SK-N-SH (cell line): ENCODE measurements at regions not wholly inside any gene's neighbourhood (a gene's known extent, or its start where the extent isn't known, plus 50 kb on each side); places are given as distances from the start of the nearest gene placed in this dataset.

ENCODE experiments used
- CTCF ChIP-seq: fragments of 200-600 bp; sonication (generic); IDR thresholded peaks from 2 replicates; pipeline ENCODE4 v1.6.1; 2017; ENCODE audit warnings: antibody characterized with exemption, mild to moderate bottlenecking, moderate library complexity
- EP300 ChIP-seq, 2 experiments: IDR thresholded peaks; 2 replicates each; pipeline versions ENCODE4 v1.4.0 to v1.6.1; 2012; ENCODE audit warnings: borderline replicate concordance in 1 of 2, low read depth in 1 of 2, low read length in 1 of 2
- EZH2phosphoT487 ChIP-seq: fragments of 200-600 bp; sonication (generic); IDR thresholded peaks from 2 replicates; pipeline ENCODE4 v1.6.1; 2017; ENCODE audit warnings: low read depth, mixed run types, mild to moderate bottlenecking, antibody characterized with exemption, moderate library complexity, borderline replicate concordance
- GABPA ChIP-seq: IDR thresholded peaks from 2 replicates; pipeline ENCODE4 v1.4.0; 2012; ENCODE audit warnings: low read depth, mild to moderate bottlenecking
- PBX3 ChIP-seq: IDR thresholded peaks from 2 replicates; pipeline ENCODE4; 2012
- POLR2AphosphoS5 ChIP-seq: IDR thresholded peaks from 2 replicates; pipeline ENCODE4 v1.6.1; 2012; ENCODE audit warnings: low read depth, low read length
- RAD21 ChIP-seq: IDR thresholded peaks from 2 replicates; pipeline ENCODE4 v1.6.1; 2012; ENCODE audit warnings: mild to moderate bottlenecking, low read length
- RXRA ChIP-seq: IDR thresholded peaks from 2 replicates; pipeline ENCODE4 v1.4.0; 2012; ENCODE audit warnings: low read depth, mild to moderate bottlenecking, borderline replicate concordance
- SIN3A ChIP-seq: IDR thresholded peaks from 2 replicates; pipeline ENCODE4 v1.6.1; 2012; ENCODE audit warnings: low read depth, mild to moderate bottlenecking, low read length, moderate library complexity, borderline replicate concordance
- SMC3 ChIP-seq: IDR thresholded peaks from 2 replicates; pipeline ENCODE4 v1.6.1; 2012; ENCODE audit warnings: low read depth, low read length, improper control_type of control experiment
- TEAD4 ChIP-seq: IDR thresholded peaks from 2 replicates; pipeline ENCODE4 v1.4.0; 2012; ENCODE audit warnings: mild to moderate bottlenecking, borderline replicate concordance; ENCODE audit not compliant: insufficient read depth
- USF2 ChIP-seq: fragments of 150-350 bp; IDR thresholded peaks from 2 replicates; pipeline ENCODE4 v1.6.1; 2017; ENCODE audit warnings: antibody characterized with exemption, low read length, low read depth, borderline replicate concordance

DNA sequence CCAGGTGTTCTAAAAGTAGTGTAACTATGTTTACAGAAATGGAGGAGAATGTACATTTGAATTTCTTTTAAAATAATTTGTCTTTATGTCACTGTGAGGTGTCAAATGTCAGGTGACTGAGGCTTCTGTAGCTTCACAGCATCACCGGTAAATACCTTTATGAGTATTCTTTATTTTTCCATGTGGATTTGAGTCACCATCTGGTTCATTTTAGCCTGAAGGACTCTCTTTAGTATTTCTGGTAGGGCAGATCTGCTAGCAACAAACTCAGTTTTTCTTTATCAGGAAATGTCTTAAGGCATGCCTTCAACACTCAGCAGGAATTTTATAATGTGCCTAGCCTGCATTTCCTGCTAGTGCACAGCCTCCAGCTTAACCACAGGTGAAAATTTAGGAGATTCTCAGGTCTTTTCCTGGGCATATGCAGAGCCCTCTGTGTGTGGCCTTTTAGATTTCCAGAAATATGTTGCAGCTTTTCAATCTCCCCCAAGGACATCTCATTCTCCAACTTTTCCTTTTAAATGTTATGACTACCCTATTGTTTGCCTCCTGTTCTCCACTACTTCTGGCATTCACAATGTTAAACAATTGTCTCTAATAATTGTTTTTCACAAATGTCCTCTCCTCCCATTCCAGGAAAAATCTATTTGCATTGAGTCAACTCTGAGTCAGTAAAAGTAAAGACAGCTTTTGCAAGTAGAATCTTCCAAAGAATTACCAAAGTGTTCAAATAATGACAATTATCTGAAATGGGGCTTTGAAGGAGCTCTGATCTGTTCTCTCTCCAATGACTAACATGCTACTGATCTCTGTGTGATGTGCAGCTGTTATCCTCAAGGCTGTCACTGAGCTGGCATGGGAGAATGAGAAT, 239.4 kb upstream of the CPHXL start:
- TF ChIP-seq GABPA (no peak), EZH2phosphoT487 (no peak), CTCF (no peak), POLR2AphosphoS5 (no peak), SMC3 (no peak), TEAD4 (no peak), PBX3 (no peak), RXRA (no peak), RAD21 (no peak), USF2 (no peak), EP300 (IDR thresholded peaks at IDR 0.05; ENCODE audit: borderline replicate concordance in 1 of 2, low read depth in 1 of 2, low read length in 1 of 2) (no peak), SIN3A (no peak)
